ENCODE measurements at regions not wholly inside any gene's neighbourhood (a gene's known extent, or its start where the extent isn't known, plus 50 kb on each side); places are given as distances from the start of the nearest gene placed in this dataset.

- WGBS (ENCODE audit: low lambda C conversion rate, missing lambda C conversion rate), result 44% methylated on average over 9 of the region's 9 CpGs
- H2AFZ ChIP-seq, result no peak overlapping the region
- H3K79me2 ChIP-seq, result no peaks in the 10 kb centered on the region
- H3K9me3 ChIP-seq (ENCODE audit: low read depth), result no peaks in the 10 kb centered on the region
- peak overlapping the region; percentile 38 for H3K4me2 ChIP-seq
- no peaks in the 10 kb centered on the region for H3K27me3 ChIP-seq
- H4K20me1 ChIP-seq (ENCODE audit: insufficient read depth, poor library complexity, severe bottlenecking), result no peaks in the 10 kb centered on the region
- H3K4me1 ChIP-seq (ENCODE audit: insufficient read depth), result peaks cover 37% of the 10 kb centered on the region
- H3K36me3 ChIP-seq (replicated peaks; ENCODE audit: insufficient read depth, low read depth), result no peaks in the 10 kb centered on the region
- peak overlapping the region; percentile 42 for H3K27ac ChIP-seq
- DNase-seq (ENCODE audit: low spot score), result no peak
- TF ChIP-seq EZH2phosphoT487 (IDR thresholded peaks at IDR 0.05; ENCODE audit: low read depth, severe bottlenecking, unreplicated experiment) (no peak), CTCF (IDR thresholded peaks at IDR 0.05; ENCODE audit: poor library complexity) (no peak), EZH2 (IDR thresholded peaks at IDR 0.05; ENCODE audit: borderline replicate concordance) (no peak)
- no peak overlapping the region for H3K4me3 ChIP-seq
- H3K9me2 ChIP-seq (replicated peaks; ENCODE audit: insufficient read depth), result no peaks in the 10 kb centered on the region
Observed at GRCh38 chr3:59660852-59661625, 611.2 kb upstream of the CFAP20DC start.

- Histone ChIP-seq H3K4me2 (peak overlapping the region; percentile 11), H3K9me2 (replicated peaks; ENCODE audit: insufficient read depth) (no peaks in the 10 kb centered on the region), H3K4me1 (ENCODE audit: insufficient read depth) (peaks cover 37% of the 10 kb centered on the region), H3K4me3 (no peak overlapping the region), H4K20me1 (ENCODE audit: insufficient read depth, poor library complexity, severe bottlenecking) (no peaks in the 10 kb centered on the region), H3K9me3 (ENCODE audit: low read depth) (no peaks in the 10 kb centered on the region), H3K36me3 (replicated peaks; ENCODE audit: insufficient read depth, low read depth) (no peaks in the 10 kb centered on the region), H3K27me3 (no peaks in the 10 kb centered on the region), H2AFZ (no peak overlapping the region), H3K27ac (peak overlapping the region; percentile 42), H3K79me2 (no peaks in the 10 kb centered on the region)
- peak; percentile 16 for DNase-seq (ENCODE audit: low spot score)
- 13% methylated on average over 1 of the region's 1 CpG for WGBS (ENCODE audit: low lambda C conversion rate, missing lambda C conversion rate)
- TF ChIP-seq CTCF (IDR thresholded peaks at IDR 0.05; ENCODE audit: poor library complexity) (no peak), EZH2 (IDR thresholded peaks at IDR 0.05; ENCODE audit: borderline replicate concordance) (no peak), EZH2phosphoT487 (IDR thresholded peaks at IDR 0.05; ENCODE audit: low read depth, severe bottlenecking, unreplicated experiment) (no peak)
Observed at GRCh38 chr3:59660376-59660775, 610.6 kb upstream of the CFAP20DC start.

- H3K27me3 ChIP-seq, result no peaks in the 10 kb centered on the region
- TF ChIP-seq EZH2 (IDR thresholded peaks at IDR 0.05; ENCODE audit: borderline replicate concordance) (no peak), CTCF (IDR thresholded peaks at IDR 0.05; ENCODE audit: poor library complexity) (no peak), EZH2phosphoT487 (IDR thresholded peaks at IDR 0.05; ENCODE audit: low read depth, severe bottlenecking, unreplicated experiment) (no peak)
- WGBS (ENCODE audit: low lambda C conversion rate, missing lambda C conversion rate), result 75% methylated on average over 1 of the region's 1 CpG
Observed at GRCh38 chr3:59659755-59660154, 609.9 kb upstream of the CFAP20DC start.

More at GRCh38 chr3:59659755-59660154, 609.9 kb upstream of the CFAP20DC start:
- Histone ChIP-seq H3K27ac (peak overlapping the region; percentile 42), H3K79me2 (no peaks in the 10 kb centered on the region), H3K4me1 (ENCODE audit: insufficient read depth) (peaks cover 33% of the 10 kb centered on the region), H4K20me1 (ENCODE audit: insufficient read depth, poor library complexity, severe bottlenecking) (no peaks in the 10 kb centered on the region), H3K9me2 (replicated peaks; ENCODE audit: insufficient read depth) (no peaks in the 10 kb centered on the region), H2AFZ (no peak overlapping the region), H3K9me3 (ENCODE audit: low read depth) (no peaks in the 10 kb centered on the region), H3K4me2 (peak overlapping the region; percentile 11), H3K4me3 (no peak overlapping the region), H3K36me3 (replicated peaks; ENCODE audit: insufficient read depth, low read depth) (no peaks in the 10 kb centered on the region)
- DNase-seq (ENCODE audit: low spot score), result no peak

Measured in hepatocyte (in vitro differentiated cells).